ENCODE measurements at regions not wholly inside any gene's neighbourhood (a gene's known extent, or its start where the extent isn't known, plus 50 kb on each side); places are given as distances from the start of the nearest gene placed in this dataset.

- H3K36me3 Mint-ChIP-seq (ENCODE audit: insufficient read depth): no peaks in the 10 kb centered on the region
- H3K4me3 Mint-ChIP-seq: no peak overlapping the region
- no peak for DNase-seq (ENCODE audit: low spot score in 2 of 2)
These were observed 105.7 kb upstream of the LDAH start for GRCh38 chr2:20928617-20929016.

GRCh38 chr2:20925265-20925889, 102.5 kb upstream of the LDAH start:
- H3K27me3 Mint-ChIP-seq: peaks cover 37% of the 10 kb centered on the region
- no peak for ATAC-seq (replicated peaks; ENCODE audit: extremely low read depth, poor library complexity, severe bottlenecking)
- H3K36me3 Mint-ChIP-seq (ENCODE audit: insufficient read depth): no peaks in the 10 kb centered on the region
- DNase-seq (ENCODE audit: low spot score in 2 of 2): no peak
- H3K4me1 Mint-ChIP-seq: no peaks in the 10 kb centered on the region
- peaks cover 17% of the 10 kb centered on the region for H3K9me3 Mint-ChIP-seq
- no peak overlapping the region for H3K4me3 Mint-ChIP-seq
- no peak overlapping the region for H3K27ac Mint-ChIP-seq (ENCODE audit: low read depth)

More at GRCh38 chr2:20928617-20929016, 105.7 kb upstream of the LDAH start:
- Mint-ChIP-seq H3K27me3 (peaks cover 53% of the 10 kb centered on the region), H3K27ac (ENCODE audit: low read depth) (no peak overlapping the region), H3K4me1 (no peaks in the 10 kb centered on the region), H3K9me3 (peaks cover 17% of the 10 kb centered on the region)
- ATAC-seq (replicated peaks; ENCODE audit: extremely low read depth, poor library complexity, severe bottlenecking): no peak

- ATAC-seq (replicated peaks; ENCODE audit: extremely low read depth, poor library complexity, severe bottlenecking) (no peak), DNase-seq (ENCODE audit: low spot score in 2 of 2) (no peak)
- no peaks in the 10 kb centered on the region for H3K36me3 Mint-ChIP-seq (ENCODE audit: insufficient read depth)
- H3K9me3 Mint-ChIP-seq: no peaks in the 10 kb centered on the region
- no peaks in the 10 kb centered on the region for H3K4me1 Mint-ChIP-seq
- H3K4me3 Mint-ChIP-seq: no peak overlapping the region
- no peak overlapping the region for H3K27ac Mint-ChIP-seq (ENCODE audit: low read depth)
- H3K27me3 Mint-ChIP-seq: peaks cover 54% of the 10 kb centered on the region
These were observed 96.4 kb upstream of the LDAH start for GRCh38 chr2:20919297-20919800.

GRCh38 chr2:20917719-20918572, 95.0 kb upstream of the LDAH start:
- Mint-ChIP-seq H3K4me1 (no peaks in the 10 kb centered on the region), H3K4me3 (no peak overlapping the region), H3K9me3 (no peaks in the 10 kb centered on the region), H3K27me3 (peaks cover 64% of the 10 kb centered on the region), H3K36me3 (ENCODE audit: insufficient read depth) (no peaks in the 10 kb centered on the region), H3K27ac (ENCODE audit: low read depth) (no peak overlapping the region)
- ATAC-seq (replicated peaks; ENCODE audit: extremely low read depth, poor library complexity, severe bottlenecking) (no peak), DNase-seq (ENCODE audit: low spot score in 2 of 2) (no peak)

GRCh38 chr2:20917287-20917660, 94.4 kb upstream of the LDAH start:
- H3K27ac Mint-ChIP-seq (ENCODE audit: low read depth): no peak overlapping the region
- H3K4me1 Mint-ChIP-seq: no peaks in the 10 kb centered on the region
- H3K27me3 Mint-ChIP-seq: peaks cover 70% of the 10 kb centered on the region
- no peaks in the 10 kb centered on the region for H3K9me3 Mint-ChIP-seq
- ATAC-seq (replicated peaks; ENCODE audit: extremely low read depth, poor library complexity, severe bottlenecking): no peak
- H3K36me3 Mint-ChIP-seq (ENCODE audit: insufficient read depth): no peaks in the 10 kb centered on the region
- no peak for DNase-seq (ENCODE audit: low spot score in 2 of 2)
- no peak overlapping the region for H3K4me3 Mint-ChIP-seq

GRCh38 chr2:20916604-20917286, 93.8 kb upstream of the LDAH start:
- DNase-seq (ENCODE audit: low spot score in 2 of 2): no peak
- Mint-ChIP-seq H3K27ac (ENCODE audit: low read depth) (no peak overlapping the region), H3K4me1 (no peaks in the 10 kb centered on the region), H3K4me3 (no peak overlapping the region), H3K9me3 (no peaks in the 10 kb centered on the region), H3K27me3 (peaks cover 70% of the 10 kb centered on the region), H3K36me3 (ENCODE audit: insufficient read depth) (no peaks in the 10 kb centered on the region)
- ATAC-seq (replicated peaks; ENCODE audit: extremely low read depth, poor library complexity, severe bottlenecking): no peak

- H3K36me3 Mint-ChIP-seq (ENCODE audit: insufficient read depth): no peaks in the 10 kb centered on the region
- H3K27ac Mint-ChIP-seq (ENCODE audit: low read depth): no peak overlapping the region
- no peaks in the 10 kb centered on the region for H3K4me1 Mint-ChIP-seq
- H3K4me3 Mint-ChIP-seq: no peak overlapping the region
- no peaks in the 10 kb centered on the region for H3K9me3 Mint-ChIP-seq
- ATAC-seq (replicated peaks; ENCODE audit: extremely low read depth, poor library complexity, severe bottlenecking) (no peak), DNase-seq (ENCODE audit: low spot score in 2 of 2) (no peak)
- peaks cover 80% of the 10 kb centered on the region for H3K27me3 Mint-ChIP-seq
These were observed 92.4 kb upstream of the LDAH start for GRCh38 chr2:20915271-20915670.

GRCh38 chr2:20914771-20915170, 91.9 kb upstream of the LDAH start:
- DNase-seq (ENCODE audit: low spot score in 2 of 2) (no peak), ATAC-seq (replicated peaks; ENCODE audit: extremely low read depth, poor library complexity, severe bottlenecking) (no peak)
- Mint-ChIP-seq H3K36me3 (ENCODE audit: insufficient read depth) (no peaks in the 10 kb centered on the region), H3K27ac (ENCODE audit: low read depth) (no peak overlapping the region), H3K27me3 (peaks cover 80% of the 10 kb centered on the region), H3K4me1 (no peaks in the 10 kb centered on the region), H3K9me3 (no peaks in the 10 kb centered on the region), H3K4me3 (no peak overlapping the region)

- Mint-ChIP-seq H3K27me3 (peaks cover 80% of the 10 kb centered on the region), H3K27ac (ENCODE audit: low read depth) (no peak overlapping the region), H3K36me3 (ENCODE audit: insufficient read depth) (no peaks in the 10 kb centered on the region), H3K9me3 (no peaks in the 10 kb centered on the region), H3K4me3 (no peak overlapping the region), H3K4me1 (no peaks in the 10 kb centered on the region)
- ATAC-seq (replicated peaks; ENCODE audit: extremely low read depth, poor library complexity, severe bottlenecking) (no peak), DNase-seq (ENCODE audit: low spot score in 2 of 2) (no peak)
These were observed 91.2 kb upstream of the LDAH start for GRCh38 chr2:20914087-20914486.

- H3K4me3 Mint-ChIP-seq: no peak overlapping the region
- no peak overlapping the region for H3K27ac Mint-ChIP-seq (ENCODE audit: low read depth)
- no peaks in the 10 kb centered on the region for H3K36me3 Mint-ChIP-seq (ENCODE audit: insufficient read depth)
- DNase-seq (ENCODE audit: low spot score in 2 of 2) (no peak), ATAC-seq (replicated peaks; ENCODE audit: extremely low read depth, poor library complexity, severe bottlenecking) (no peak)
- no peaks in the 10 kb centered on the region for H3K4me1 Mint-ChIP-seq
- H3K27me3 Mint-ChIP-seq: peaks cover 84% of the 10 kb centered on the region
- no peaks in the 10 kb centered on the region for H3K9me3 Mint-ChIP-seq
These were observed 90.6 kb upstream of the LDAH start for GRCh38 chr2:20913491-20913890.

- Mint-ChIP-seq H3K36me3 (ENCODE audit: insufficient read depth) (no peaks in the 10 kb centered on the region), H3K4me3 (no peak overlapping the region), H3K4me1 (no peaks in the 10 kb centered on the region), H3K27me3 (peaks cover 62% of the 10 kb centered on the region), H3K9me3 (no peaks in the 10 kb centered on the region), H3K27ac (ENCODE audit: low read depth) (no peak overlapping the region)
- no peak for DNase-seq (ENCODE audit: low spot score in 2 of 2)
- ATAC-seq (replicated peaks; ENCODE audit: extremely low read depth, poor library complexity, severe bottlenecking): no peak
These were observed 77.2 kb upstream of the LDAH start for GRCh38 chr2:20900052-20900636.

GRCh38 chr2:20897874-20898453, 75.1 kb upstream of the LDAH start:
- H3K27ac Mint-ChIP-seq (ENCODE audit: low read depth): no peak overlapping the region
- ATAC-seq (replicated peaks; ENCODE audit: extremely low read depth, poor library complexity, severe bottlenecking) (no peak), DNase-seq (ENCODE audit: low spot score in 2 of 2) (no peak)
- no peaks in the 10 kb centered on the region for H3K4me1 Mint-ChIP-seq
- no peak overlapping the region for H3K4me3 Mint-ChIP-seq
- no peaks in the 10 kb centered on the region for H3K36me3 Mint-ChIP-seq (ENCODE audit: insufficient read depth)
- H3K27me3 Mint-ChIP-seq: peaks cover 75% of the 10 kb centered on the region
- H3K9me3 Mint-ChIP-seq: no peaks in the 10 kb centered on the region
